ENCODE measurements at regions not wholly inside any gene's neighbourhood (a gene's known extent, or its start where the extent isn't known, plus 50 kb on each side); places are given as distances from the start of the nearest gene placed in this dataset.

DNA sequence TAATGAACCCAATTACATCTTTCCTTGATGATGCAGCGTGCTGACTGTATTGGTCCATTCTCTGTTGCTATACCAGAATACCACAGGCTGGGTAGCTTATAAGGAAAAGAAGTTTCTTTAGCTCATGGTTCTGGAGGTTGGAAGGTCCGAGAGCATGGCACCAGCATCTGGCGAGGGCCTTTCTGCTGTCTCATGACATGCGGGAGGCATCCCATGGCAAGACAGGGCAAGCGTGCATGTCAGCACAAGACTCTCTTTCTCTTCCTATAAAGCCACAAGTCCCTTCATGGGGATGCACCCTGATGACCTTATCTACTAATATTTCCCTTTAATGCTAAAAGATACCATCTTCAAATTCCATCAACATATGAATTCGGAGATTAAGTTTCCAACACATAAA, 122.8 kb upstream of the FHL2 start:
- TF ChIP-seq, protein P1, sequence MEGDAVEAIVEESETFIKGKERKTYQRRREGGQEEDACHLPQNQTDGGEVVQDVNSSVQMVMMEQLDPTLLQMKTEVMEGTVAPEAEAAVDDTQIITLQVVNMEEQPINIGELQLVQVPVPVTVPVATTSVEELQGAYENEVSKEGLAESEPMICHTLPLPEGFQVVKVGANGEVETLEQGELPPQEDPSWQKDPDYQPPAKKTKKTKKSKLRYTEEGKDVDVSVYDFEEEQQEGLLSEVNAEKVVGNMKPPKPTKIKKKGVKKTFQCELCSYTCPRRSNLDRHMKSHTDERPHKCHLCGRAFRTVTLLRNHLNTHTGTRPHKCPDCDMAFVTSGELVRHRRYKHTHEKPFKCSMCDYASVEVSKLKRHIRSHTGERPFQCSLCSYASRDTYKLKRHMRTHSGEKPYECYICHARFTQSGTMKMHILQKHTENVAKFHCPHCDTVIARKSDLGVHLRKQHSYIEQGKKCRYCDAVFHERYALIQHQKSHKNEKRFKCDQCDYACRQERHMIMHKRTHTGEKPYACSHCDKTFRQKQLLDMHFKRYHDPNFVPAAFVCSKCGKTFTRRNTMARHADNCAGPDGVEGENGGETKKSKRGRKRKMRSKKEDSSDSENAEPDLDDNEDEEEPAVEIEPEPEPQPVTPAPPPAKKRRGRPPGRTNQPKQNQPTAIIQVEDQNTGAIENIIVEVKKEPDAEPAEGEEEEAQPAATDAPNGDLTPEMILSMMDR (IDR thresholded peaks at IDR 0.05; ENCODE audit: low read depth, low read length, poor library complexity, severe bottlenecking), result no peak
- no peak for TF ChIP-seq EZH2phosphoT487 (IDR thresholded peaks at IDR 0.05; ENCODE audit: borderline replicate concordance, low read length)

Measured in DOHH2 (cell line).